C1 segment of cervical spinal cord (tissue), 14 donors: ENCODE measurements at regions not wholly inside any gene's neighbourhood (a gene's known extent, or its start where the extent isn't known, plus 50 kb on each side); places are given as distances from the start of the nearest gene placed in this dataset.
"Not testable (repeated sequence)": the region's sequence is repeated elsewhere in the genome, so short reads cannot be mapped to it uniquely, and the experiment has no call there.

ENCODE experiments used
- DNase-seq, 14 donors: peaks; one replicate each; lab custom pipeline; 2025; lab: John Stamatoyannopoulos, UW

DNA sequence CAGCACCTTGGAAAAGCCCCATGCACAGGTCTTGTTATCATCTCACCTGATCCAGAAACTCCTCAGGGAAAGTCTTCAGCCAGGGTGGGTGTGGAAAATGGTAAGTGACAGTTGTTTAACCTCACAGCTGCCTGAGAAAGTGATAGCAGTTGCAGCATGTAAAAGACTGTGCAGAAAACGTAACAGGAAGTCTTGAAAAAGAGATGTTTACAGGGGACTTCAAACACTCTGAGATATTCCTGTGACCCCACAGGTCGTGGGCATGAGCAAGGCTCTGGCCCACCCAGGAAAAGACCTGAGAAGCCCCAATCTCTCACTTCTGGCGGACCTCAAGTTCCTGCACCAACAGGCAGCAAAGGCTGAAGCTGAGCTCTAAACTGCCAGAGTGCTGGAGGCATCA is 826.9 kb downstream of the UQCRFS1 start:
- no peak for DNase-seq

DNA sequence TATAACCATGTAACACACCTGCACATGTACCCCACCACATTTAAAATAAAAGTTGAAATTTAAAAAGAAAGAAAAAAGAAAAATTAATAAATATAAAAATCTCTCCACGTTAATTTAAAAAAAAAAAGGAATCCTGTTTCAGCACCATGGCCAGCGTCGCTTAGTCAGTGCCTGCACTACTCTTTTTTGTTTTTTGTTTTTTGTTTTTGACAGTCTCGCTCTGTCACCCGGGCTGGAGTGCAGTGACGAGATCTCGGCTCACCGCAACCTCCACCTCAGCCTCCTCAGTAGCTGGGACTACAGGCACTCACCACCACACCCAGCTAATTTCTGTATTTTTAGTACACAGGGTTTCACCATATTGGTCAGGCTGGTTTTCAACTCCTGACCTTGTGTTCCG is 835.9 kb downstream of the UQCRFS1 start:
- no peak for DNase-seq

DNA sequence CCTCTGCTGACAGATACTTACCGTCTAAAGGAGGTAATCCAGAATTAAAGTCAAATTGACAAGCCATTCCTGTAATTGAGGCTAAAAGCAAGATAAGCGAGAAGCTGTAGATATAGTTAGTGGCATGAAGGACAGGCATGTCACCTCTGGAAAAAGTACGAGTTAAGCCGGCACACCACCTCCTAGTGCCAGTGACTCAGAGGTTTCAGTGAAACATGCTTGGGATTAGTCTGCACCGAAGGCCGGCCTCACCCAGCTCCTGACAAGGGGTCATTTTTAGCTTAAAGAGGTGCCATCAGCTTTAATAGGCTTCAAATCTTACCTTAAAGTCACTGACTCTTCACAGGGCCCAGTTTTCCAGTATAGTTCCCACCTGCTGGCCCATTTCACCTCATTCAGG is 838.0 kb downstream of the UQCRFS1 start:
- DNase-seq, result no peak

DNA sequence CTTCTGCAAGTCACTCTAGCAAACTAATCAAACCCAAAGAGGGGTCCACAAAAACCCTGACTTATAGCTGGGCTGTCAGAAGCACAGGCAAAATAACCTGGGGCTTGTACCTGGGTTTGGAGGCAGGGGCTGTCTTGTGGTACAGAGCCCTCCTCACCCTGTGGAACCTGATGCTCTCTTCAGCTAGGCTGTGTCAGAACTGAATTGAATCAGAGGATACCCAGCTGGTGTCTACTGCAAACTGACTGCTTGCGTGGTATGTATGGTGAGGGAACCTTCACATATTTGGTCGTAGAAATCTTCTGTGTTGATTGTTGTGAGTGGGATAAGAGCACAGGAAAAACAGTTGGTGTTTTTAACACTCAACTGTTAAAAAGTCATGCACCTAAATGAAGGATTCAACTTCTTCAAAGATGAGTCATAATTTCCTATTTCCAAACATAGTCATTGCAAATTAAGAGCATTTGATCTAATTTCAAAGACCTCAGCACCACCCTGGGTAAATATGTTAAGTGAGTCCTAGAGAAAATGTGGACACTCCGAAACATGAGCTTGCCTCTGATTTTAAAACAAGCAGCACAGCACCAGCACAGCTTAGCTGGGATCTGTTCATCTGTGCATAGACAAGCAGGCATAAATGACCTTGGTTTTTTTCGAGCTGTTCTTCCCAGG is 840.2 kb downstream of the UQCRFS1 start:
- no peak for DNase-seq

DNA sequence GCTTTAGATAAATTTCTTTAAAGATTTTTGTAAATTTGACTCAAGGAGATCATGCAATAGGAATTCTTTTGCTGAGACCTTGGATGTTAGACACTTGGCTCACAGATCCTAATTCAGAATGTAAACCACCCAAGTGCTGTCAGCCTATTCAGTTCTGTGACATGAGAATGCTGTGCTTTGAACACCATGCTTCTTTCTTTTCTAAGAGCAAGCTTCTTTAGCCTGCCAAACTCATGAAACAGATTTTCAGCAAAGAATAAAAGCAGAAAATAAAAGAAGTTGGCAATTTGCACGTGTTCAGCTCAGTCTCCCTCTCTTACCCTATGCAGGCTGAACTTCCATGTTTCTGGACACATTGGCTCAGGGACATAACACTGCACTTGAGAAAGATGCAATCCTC is 845.8 kb downstream of the UQCRFS1 start:
- DNase-seq, result no peak

DNA sequence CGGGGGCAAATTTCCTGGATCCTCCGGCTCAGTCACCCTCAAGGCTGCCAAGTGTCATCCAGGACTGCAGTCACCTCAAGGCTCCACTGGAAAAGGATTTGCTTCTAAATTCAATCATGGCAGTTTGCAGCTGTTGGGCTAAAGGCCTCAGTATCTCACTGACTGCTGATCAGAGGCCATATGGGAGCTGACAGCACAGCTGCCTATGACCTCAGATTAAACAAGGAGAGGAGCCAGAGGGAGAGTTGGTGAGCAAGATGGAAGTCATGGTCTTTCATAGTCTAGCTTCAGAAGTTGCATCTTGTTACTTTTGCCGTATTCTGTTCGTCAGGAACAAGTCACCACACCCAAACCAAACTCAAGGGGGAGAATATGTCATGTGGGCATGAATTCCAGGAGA is 849.7 kb downstream of the UQCRFS1 start:
- no peak for DNase-seq

DNA sequence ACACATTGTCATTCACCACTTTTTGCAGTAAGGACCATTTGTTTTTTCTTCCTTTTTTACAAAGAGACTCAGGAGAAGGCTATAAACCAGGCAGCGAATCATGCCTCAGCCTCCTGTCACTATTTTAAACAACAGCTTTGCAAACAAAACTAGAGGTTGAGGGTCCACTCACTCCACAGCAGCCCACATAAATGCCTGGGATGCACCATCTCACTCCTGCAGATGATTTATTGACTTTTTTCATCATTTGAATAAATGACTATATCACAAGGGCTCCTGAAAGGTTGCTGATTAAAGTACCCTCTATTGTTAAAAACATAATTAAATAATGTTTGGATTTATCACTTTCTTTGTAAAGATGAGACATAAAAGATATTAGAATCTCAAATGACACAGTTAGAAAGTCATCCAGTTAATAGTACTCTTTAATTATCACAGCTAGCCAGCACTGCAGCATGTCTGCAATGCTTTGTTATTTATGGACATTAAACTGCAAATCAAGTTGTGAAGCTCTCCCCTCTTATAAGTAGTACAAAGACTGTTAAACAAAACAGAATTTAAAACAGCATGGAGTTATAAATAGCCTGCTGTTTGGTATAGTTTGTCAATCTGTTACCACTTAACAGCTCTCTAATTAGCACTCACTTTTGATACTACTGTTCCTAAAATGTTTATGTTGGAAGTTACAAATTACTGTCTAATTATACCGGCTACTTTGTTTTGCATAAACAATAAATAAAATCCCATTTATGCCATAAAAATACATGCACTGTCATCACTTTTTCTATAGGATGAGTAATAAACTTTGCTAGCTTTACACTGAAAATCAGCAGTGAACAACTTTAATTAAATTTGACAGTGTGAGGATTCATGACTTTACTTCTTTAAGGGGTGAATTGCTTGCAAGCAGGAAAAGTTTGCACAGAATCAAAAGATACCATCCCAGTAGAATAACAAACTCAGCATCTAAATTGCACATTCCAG is 853.2 kb downstream of the UQCRFS1 start:
- no peak for DNase-seq

DNA sequence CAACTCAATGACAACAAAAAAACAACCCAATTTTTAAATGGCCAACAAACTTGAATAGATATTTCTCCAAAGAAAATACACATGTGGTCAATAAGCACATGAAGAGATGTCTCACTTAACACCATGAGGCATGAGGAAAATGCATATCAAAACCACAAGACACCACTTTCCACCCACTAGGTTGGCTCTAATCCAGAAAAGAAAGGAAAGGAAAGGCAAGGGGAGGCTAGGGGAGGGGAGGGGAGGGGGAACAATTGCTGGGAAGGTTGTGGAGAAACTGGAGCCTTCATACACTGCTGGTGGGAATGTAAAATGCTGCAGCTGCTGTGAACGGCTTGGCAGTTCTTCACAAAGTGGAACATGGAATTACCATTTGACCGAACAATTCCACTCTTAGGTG is 854.3 kb downstream of the UQCRFS1 start:
- no peak for DNase-seq

DNA sequence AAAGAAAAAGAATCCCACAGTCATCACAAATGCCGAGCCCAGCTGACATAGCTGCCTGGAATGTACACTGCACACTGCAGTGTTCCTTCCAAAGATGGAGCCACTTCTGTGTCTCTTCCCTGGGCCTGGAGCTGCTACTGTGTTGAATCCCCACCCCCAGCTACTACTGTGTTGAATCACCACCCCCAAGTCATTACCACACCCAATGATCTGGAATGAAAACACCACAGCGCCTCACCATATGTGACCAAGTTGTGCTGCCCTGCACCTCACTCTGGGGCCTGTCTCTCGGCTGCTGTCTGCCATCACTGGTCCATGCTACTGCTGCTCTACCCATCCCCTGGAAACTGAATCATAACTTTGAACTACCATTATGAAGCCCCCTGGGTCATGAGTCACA is 861.2 kb downstream of the UQCRFS1 start:
- no peak for DNase-seq

DNA sequence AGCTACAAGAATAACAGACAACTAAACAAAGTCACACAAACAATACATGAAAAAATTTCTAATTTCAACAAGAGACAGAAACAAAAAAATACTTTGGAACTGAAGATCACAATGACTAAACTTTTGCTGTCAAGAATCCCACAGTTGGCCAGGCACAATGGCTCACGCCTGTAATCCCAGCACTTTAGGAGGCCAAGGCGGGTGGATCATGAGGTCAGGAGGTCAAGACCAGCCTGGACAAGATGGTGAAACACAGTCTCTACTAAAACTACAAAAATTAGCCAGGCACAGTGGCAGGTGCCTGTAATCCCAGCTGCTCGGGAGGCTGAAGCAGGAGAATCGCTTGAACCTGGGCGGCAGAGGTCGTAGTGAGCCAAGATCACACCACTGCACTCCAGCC is 861.6 kb downstream of the UQCRFS1 start:
- DNase-seq, result not testable (repeated sequence)

DNA sequence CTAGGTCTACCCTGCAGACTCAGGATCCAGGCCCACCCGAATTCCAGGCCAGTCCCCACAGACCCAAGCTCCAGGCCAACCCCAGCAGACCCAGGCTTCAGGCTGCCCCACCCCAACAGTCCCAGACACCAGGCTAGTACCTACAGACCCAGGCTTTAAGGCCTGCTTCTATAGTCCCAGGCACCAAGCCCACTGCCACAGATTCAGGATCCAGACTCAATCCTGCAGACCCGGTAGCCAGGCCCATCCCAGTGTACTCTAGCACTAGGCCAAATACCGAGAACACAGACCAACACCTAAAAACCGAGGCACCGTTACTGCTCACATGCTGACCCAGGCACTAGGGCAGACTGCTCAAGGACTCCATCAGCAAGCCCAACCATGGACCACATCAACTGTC is 862.3 kb downstream of the UQCRFS1 start:
- no peak for DNase-seq

DNA sequence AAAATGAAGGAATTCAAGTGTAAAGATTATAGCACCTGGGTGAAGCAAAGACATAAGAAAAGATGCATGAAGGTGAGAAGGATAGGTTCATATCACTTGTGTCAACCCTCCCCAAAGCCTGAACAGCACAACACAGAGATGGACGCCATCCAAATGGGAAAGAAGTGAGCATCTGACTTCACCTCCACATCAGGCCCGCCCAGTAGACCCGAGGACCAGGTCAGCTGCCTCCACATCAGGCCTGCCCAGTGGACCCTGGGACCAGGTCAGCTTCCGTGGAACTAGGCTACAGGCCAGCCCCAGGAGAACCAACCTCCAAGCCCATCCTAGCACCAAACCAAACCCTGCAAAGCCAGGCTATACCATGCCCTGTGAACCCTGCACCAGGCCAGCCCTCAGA is 862.9 kb downstream of the UQCRFS1 start:
- no peak for DNase-seq

DNA sequence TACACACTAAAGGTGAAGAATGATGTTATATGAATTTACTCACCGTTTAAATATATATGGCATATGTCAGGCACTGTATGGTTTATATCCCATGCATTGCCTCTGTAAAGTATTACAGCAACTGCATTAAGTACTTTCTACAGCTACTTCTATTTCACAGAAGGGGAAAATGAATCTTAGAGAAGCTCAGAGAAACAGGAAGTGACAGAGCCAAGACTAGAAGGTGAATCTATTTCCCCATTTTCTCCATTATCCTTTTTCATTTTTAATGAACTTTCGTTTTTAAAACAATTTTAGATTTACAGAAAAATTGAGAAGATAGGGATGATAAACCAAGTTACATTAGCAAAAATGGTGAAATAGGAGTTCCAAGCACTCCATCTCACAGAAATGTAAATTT is 863.3 kb downstream of the UQCRFS1 start:
- DNase-seq, result no peak

DNA sequence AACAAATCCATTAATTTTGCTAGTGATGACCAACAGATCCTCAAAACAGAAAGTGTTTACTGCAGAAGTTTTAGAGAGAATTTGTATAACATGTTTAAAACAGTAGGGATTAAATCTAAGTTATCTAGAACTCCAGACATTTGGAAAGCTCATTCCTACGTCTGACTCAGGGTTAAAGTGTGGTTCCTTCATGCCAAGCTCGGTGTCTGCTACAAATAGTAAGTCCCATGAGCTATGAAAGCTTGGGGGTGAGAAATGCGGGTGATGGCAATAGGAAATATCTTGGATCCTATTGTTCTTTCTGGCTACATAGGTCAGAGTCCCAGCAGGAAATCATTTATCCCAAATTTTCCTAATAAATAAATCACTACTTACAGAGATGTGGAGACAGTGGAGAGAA is 867.1 kb downstream of the UQCRFS1 start:
- no peak for DNase-seq

DNA sequence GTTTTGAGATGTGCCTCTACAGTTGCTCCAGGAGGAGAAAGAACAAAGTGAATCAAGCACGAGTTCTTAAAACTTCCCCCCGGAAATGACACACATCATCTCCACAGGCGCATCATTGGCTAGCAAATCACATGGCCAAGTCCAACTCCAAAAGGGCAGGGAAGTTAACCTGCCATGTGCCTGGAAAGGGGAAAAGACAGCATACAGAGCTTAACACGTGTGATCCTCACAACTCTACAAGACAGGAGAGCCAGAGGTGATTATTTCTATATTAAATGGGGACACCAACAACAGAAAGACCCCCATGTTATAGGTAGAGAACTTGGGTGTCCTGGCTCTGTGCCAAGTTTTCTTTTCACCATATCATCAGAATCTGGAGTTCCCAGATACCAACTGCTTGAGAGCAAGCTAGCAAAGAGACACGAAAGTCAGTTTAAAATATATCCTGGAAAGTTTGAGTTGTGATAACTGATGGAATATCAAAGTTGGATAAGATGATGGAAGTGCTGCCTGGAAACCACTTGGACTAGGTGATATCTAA is 871.1 kb downstream of the UQCRFS1 start:
- no peak for DNase-seq

DNA sequence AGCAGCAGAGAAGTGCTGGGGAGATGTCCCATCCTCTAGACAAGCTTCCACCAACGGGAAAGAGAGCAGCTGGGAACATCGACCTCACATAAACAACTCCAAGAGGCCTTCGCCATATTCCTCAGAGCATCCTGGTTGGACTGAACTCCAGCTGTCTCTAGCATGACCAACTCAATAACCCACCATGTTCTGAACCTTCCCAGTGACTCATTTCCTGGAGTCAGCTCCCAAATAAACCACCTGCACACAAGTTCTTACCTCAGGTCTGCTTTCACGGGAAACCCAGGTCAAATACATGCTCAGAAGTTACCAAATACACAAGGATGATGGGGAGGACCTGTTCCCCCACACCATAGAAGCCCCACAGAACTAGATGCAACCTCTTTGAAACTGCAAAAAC is 878.5 kb downstream of the UQCRFS1 start:
- no peak for DNase-seq

DNA sequence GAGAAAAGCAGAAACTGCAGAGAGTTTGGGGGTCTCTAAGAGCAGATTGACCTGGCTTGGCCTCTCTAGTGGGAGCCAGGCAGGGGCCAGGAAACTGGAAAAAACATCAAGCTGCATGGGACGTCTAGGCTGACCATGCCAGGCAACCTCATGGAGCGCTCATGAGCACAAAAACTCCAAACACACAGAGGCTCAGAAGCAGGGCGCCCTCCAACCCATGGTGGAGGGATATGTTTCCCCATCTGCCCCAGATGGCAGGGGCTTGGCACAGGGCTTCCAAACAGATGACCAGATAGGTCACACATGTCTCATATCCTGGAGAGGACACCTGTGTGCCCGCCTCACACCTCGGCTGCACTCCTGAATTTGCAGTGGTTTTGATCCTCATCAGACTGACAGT is 879.0 kb downstream of the UQCRFS1 start:
- DNase-seq, result no peak

DNA sequence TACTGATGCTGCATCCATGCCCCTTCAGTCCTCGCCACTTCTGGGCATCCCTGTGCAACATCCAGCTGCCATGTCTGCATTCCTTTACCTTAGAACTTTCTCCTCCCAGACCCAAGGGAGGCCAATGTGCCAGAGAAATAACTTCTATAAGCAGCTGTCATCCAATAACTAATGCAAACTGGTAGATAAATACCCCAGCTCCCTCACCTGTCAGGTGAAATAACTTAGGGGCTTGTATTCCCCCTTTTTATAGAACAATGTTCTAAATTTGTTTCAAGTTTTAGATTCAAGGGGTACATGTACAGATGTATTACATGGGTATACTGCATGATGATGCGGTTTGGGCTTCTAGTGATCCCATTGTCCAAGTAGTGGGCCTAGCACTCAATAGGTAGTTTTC is 880.1 kb downstream of the UQCRFS1 start:
- no peak for DNase-seq

DNA sequence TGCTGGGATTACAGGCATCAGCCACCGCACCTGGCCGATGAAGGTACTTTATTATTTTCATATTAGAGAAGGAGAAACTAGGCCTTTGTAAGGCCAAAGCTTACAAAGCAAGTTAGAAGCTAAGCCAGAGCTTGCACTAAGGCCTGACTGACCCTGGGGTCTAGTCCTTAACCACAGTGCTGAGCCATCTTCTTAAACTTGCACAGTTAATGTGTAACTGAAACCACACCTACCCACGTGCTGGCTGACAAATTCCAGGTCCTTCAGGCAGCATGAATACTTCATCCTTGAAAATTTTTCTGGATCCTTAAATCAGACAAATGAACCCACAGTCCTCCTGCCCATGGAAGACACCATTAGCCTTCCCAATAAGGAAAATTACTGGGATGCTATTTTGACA is 880.6 kb downstream of the UQCRFS1 start:
- no peak for DNase-seq

DNA sequence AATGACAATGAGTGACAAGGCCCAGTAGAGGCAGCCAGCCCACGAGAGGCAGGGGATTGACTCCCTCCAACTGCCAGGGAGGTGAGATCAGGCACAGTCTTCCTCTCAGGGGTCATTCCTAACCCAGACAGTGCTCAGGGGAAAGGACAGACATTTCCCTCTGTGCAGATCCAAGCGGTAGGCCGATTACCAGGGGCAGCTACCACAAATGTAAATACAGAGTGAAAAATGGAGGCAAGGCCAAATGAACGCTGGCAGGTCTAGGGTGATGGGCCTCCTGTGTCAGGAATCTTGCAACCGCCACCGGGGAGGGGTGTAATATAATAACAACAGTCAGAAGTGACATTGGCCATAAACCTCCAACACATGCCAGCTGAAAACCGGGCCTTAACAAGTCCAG is 881.4 kb downstream of the UQCRFS1 start:
- no peak for DNase-seq

DNA sequence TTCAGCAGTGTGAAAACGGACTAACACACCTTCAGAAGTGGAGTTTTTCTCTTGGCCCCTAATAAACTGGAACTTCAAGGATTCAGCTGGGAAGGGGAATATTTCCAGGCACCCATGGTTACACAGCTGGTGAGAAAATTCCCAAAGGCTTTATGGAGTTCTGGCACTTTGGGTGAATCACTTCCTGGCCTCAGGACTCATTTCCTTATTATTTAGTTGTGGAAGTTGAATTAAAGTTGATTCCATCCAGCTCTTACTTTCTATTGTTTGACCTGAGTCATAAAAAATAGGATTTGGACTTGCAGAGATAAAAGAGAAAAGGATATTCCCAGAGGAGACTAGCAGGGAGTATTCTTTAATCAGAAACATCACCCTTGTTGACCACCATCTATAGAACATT is 882.1 kb downstream of the UQCRFS1 start:
- DNase-seq, result no peak

DNA sequence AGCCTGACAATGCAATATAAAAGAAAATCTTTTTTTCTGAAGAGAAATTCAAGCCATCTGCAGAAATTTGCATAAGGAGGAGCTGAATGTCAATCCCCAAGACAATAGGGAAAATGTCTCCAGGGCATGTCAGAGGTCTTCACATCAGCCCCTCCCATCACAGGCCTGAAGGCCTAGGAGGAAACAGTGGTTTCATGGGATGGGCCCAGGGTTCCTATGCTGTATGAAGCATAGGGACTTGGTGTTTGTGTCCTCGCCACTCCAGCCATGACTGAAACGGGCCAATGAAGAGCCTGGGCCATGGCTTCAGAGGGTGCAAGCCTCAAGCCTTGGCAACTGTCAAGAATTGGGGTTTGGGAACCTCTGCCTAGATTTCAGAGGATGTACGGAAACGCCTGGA is 883.5 kb downstream of the UQCRFS1 start:
- DNase-seq, result no peak

DNA sequence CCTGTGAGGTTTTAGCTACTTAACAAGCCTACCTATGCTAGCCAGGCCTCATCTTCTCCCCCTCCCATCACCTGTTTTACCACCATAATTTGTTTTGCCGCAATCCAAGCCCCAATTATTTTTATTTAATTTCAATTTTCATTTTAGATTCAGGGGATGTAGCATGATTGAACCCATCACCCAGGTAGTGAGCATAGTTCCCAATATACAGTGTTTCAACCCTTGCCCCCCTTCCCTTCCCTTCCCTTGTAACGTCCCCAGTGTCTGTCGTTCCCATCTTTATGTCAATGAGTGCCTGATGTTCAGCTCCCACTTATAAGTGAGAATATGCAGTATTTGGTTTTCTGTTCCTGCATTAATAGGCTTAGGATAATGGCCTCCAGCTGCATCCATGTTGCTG is 885.0 kb downstream of the UQCRFS1 start:
- DNase-seq, result no peak
